Transverse colon (tissue), 4 donors: ENCODE measurements at regions not wholly inside any gene's neighbourhood (a gene's known extent, or its start where the extent isn't known, plus 50 kb on each side); places are given as distances from the start of the nearest gene placed in this dataset.
"Not testable (repeated sequence)": the region's sequence is repeated elsewhere in the genome, so short reads cannot be mapped to it uniquely, and the experiment has no call there.

Source experiments
- DNase-seq: peaks from one replicate; pipeline ENCODE4 v3.0.0-alpha.2; 2019
- H3K27ac ChIP-seq, 4 donors: fragments of 200-600 bp; sonication (generic); 2 replicates each; pipeline ENCODE4 v1.5.1; 2016 to 2018; ENCODE audit warnings: inconsistent platforms in 4 of 4
- H3K27me3 ChIP-seq: fragments of 200-600 bp; sonication (generic); 2 replicates; pipeline ENCODE4 v1.5.1; 2017; ENCODE audit warnings: inconsistent platforms
- H3K36me3 ChIP-seq, 4 donors: fragments of 200-600 bp; sonication (generic); 2 replicates each; pipeline ENCODE4 v1.5.1; 2017 to 2019; ENCODE audit warnings: inconsistent platforms in 4 of 4
- H3K4me1 ChIP-seq, 4 donors: fragments of 200-600 bp; sonication (generic); 2 replicates each; pipeline ENCODE4 v1.5.1; 2017 to 2020; ENCODE audit warnings: inconsistent platforms in 4 of 4
- H3K4me3 ChIP-seq, 4 donors: fragments of 200-600 bp; sonication (generic); 1 replicate in 1 of 4; 2 replicates in 3 of 4; pipeline versions ENCODE4 v1.5.1 to v1.6.1; 2017 to 2019; ENCODE audit warnings: inconsistent platforms in 4 of 4
- H3K9me3 ChIP-seq, 2 donors: fragments of 200-600 bp; sonication (generic); 2 replicates each; pipeline ENCODE4 v1.5.1; 2017 to 2019; ENCODE audit warnings: inconsistent platforms in 2 of 2
- EP300 ChIP-seq: sonication (generic); formaldehyde crosslinking; IDR thresholded peaks from one replicate; pipeline ENCODE4 v1.6.1; 2017; ENCODE audit warnings: antibody characterized with exemption, low read depth
- POLR2A ChIP-seq: fragments of 450-650 bp; IDR thresholded peaks from one replicate; pipeline ENCODE4 v1.6.1; 2016; ENCODE audit warnings: antibody characterized with exemption, mild to moderate bottlenecking, moderate library complexity
- POLR2AphosphoS5 ChIP-seq, 3 donors: sonication (generic); formaldehyde crosslinking; IDR thresholded peaks; one replicate each; pipeline ENCODE4 v1.6.1; 2016; ENCODE audit warnings: antibody characterized with exemption in 3 of 3
- WGBS, 2 donors: methylation state at CpG; one replicate each; pipeline ENCODE4 v1.1.5; 2018; ENCODE audit warnings: low coverage in 1 of 2; 5-methylcytosine and 5-hydroxymethylcytosine counted together
- in situ Hi-C, 4 donors: fragments of 200-750 bp; cut with MboI; loops; one replicate each; pipeline versions ENCODE4 v1.15.0 to v1.15.1; 2017; ENCODE audit warnings: low sequenced_read_pairs in 3 of 4, low pct_ligation_motif_present in 1 of 4, low pct_unique_long_range_greater_than_20kb in 1 of 4
- intact Hi-C: fragments of 100-400 bp; cut with DNase I; formaldehyde crosslinking; loops from one replicate; pipeline ENCODE4 v1.15.1; 2023; ENCODE audit warnings: low total_unique reads
- TF ChIP-seq, protein P1 (sequence below), 5 experiments: fragments of 200-600 bp in 3 of 5; fragments of 450-650 bp in 2 of 5; sonication (generic) in 3 of 5; IDR thresholded peaks; 1 replicate in 2 of 5; 2 replicates in 3 of 5; pipeline ENCODE4 v1.5.1; 2016 to 2017; ENCODE audit warnings: antibody characterized with exemption in 5 of 5, inconsistent platforms in 3 of 5, mild to moderate bottlenecking in 2 of 5, moderate library complexity in 1 of 5

DNA sequence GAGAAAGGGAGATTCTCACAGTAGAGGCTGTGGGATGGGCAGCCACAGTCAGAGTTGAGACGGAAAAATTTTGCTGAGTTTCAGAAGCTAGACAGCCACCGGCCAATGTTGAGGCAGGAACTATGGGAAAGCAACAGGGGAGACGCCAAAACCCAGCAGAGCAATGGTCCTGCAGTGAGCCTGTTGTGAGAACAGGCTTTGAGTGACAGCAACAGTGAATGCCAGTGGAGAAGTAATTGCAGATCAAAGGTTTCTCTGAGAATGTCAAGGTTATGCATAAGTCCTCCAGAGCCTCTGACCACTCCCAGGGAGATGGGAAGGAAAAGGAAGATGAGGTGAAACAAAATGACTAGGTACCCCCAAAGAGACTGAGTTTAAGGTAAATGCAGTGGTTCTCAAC, 54.2 kb upstream of the DAAM1 start:
- WGBS, 2 donors = 94 to 97% methylated on average over 3 of the region's 3 CpGs

DNA sequence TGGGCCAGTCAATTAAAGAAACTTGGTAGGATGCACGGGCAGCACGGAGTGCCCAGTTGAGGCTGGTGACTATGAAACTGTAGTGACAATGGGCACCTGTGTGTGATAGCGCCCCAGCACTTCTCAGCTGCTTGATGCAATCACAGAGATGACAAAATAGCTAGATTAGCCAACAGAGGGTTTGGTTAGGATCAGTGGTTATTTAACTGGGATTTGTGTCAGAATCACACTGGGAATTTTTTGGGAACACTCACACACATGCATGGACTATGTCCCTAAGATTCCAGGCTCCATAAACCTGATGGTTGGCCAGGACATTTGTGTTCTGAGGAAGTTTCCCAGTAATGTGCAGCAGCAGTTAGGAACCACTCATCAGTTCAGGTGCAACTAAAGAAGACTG, 51.2 kb upstream of the DAAM1 start:
- H3K36me3 ChIP-seq = no peaks in the 10 kb centered on the region
- TF ChIP-seq POLR2AphosphoS5 (IDR thresholded peaks at IDR 0.05) = no peak
- no peak for TF ChIP-seq POLR2A
- no peak for TF ChIP-seq EP300
- TF ChIP-seq, protein P1, sequence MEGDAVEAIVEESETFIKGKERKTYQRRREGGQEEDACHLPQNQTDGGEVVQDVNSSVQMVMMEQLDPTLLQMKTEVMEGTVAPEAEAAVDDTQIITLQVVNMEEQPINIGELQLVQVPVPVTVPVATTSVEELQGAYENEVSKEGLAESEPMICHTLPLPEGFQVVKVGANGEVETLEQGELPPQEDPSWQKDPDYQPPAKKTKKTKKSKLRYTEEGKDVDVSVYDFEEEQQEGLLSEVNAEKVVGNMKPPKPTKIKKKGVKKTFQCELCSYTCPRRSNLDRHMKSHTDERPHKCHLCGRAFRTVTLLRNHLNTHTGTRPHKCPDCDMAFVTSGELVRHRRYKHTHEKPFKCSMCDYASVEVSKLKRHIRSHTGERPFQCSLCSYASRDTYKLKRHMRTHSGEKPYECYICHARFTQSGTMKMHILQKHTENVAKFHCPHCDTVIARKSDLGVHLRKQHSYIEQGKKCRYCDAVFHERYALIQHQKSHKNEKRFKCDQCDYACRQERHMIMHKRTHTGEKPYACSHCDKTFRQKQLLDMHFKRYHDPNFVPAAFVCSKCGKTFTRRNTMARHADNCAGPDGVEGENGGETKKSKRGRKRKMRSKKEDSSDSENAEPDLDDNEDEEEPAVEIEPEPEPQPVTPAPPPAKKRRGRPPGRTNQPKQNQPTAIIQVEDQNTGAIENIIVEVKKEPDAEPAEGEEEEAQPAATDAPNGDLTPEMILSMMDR (IDR thresholded peaks at IDR 0.05) = no peak
- H3K27me3 ChIP-seq = no peaks in the 10 kb centered on the region
- DNase-seq = no peak
- peaks cover 0 to 13% (median 6%) of the 10 kb centered on the region in 4 donors for H3K4me1 ChIP-seq
- H3K27ac ChIP-seq = no peak overlapping the region
- intact Hi-C loops (no loop called here), in situ Hi-C loops (loop anchor here in 1 of 4 donors (25.0 kb wide), 1 partner anchor 450 kb away; the partner anchor contains the start of gene CCDC175)
- no peak overlapping the region for H3K4me3 ChIP-seq
- 95 to 100% methylated on average over 3 of the region's 3 CpGs for WGBS, 2 donors
- H3K9me3 ChIP-seq = no peaks in the 10 kb centered on the region

More for the DNA sequence above, 54.2 kb upstream of the DAAM1 start:
- in situ Hi-C loops (loop anchor here in 1 of 4 donors (25.0 kb wide), 1 partner anchor 453 kb away; the partner anchor contains the start of gene CCDC175), intact Hi-C loops (no loop called here)
- DNase-seq = no peak
- Histone ChIP-seq H3K4me1 (peaks cover 0 to 13% (median 6%) of the 10 kb centered on the region in 4 donors), H3K27ac (no peak overlapping the region), H3K36me3 (no peaks in the 10 kb centered on the region), H3K4me3 (no peak overlapping the region), H3K27me3 (no peaks in the 10 kb centered on the region), H3K9me3 (no peaks in the 10 kb centered on the region)
- TF ChIP-seq POLR2AphosphoS5 (IDR thresholded peaks at IDR 0.05) (no peak), EP300 (no peak), POLR2A (no peak)
- TF ChIP-seq, protein P1 (IDR thresholded peaks at IDR 0.05) = no peak

DNA sequence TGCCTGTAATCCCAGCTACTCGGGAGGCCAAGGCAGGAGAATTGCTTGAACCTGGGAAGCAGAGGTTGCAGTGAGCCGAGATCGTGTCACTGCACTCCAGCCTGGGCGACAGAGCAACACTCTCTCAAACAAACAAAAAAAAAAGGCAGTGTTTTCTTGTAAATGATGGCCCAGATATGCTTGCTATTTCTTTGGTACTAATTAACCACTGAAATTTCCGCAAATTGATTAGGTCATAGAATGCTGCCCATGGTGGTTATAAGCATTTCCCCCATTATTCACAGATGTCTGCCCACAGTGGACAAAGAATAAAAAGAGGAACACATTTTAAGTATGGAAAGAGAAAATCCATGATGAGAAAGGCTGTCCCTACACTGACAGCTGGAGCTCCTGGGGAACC, 49.9 kb upstream of the DAAM1 start:
- H3K9me3 ChIP-seq, H3K36me3 ChIP-seq, DNase-seq, H3K27ac ChIP-seq, H3K4me3 ChIP-seq, H3K4me1 ChIP-seq, H3K27me3 ChIP-seq, intact Hi-C loops: not testable (repeated sequence)
- in situ Hi-C loops = loop anchor here in 1 of 4 donors (25.0 kb wide), 1 partner anchor 449 kb away; the partner anchor contains the start of gene CCDC175
- WGBS, 2 donors = 74 to 87% methylated on average over 5 of the region's 5 CpGs
